Stomach (tissue), 8 donors: ENCODE measurements at regions not wholly inside any gene's neighbourhood (a gene's known extent, or its start where the extent isn't known, plus 50 kb on each side); places are given as distances from the start of the nearest gene placed in this dataset.
A peak's percentile ranks its signal among the peaks of the same experiment; 100 is the strongest.

Experiments used
- DNase-seq, 2 donors: peaks; one replicate each; pipeline versions ENCODE4 v3.0.0 to v3.0.0-alpha.2; 2013 to 2019
- H3K27ac ChIP-seq, 5 donors: fragments of 200-600 bp in 4 of 5; sonication (generic) in 4 of 5; one replicate each; pipeline ENCODE4 v1.5.1; 2013 to 2019; ENCODE audit warnings: mild to moderate bottlenecking in 1 of 5, moderate library complexity in 1 of 5
- H3K27me3 ChIP-seq, 3 donors: fragments of 200-600 bp; sonication (generic); one replicate each; pipeline ENCODE4 v1.5.1; 2017 to 2019; ENCODE audit warnings: mixed run types in 1 of 3
- H3K36me3 ChIP-seq, 4 donors: fragments of 200-600 bp; sonication (generic); 1 replicate in 3 of 4; 2 replicates in 1 of 4; pipeline ENCODE4 v1.5.1; 2016 to 2019
- H3K4me1 ChIP-seq, 4 donors: fragments of 200-600 bp; sonication (generic); one replicate each; pipeline ENCODE4 v1.5.1; 2016 to 2019
- H3K4me3 ChIP-seq, 4 donors: fragments of 200-600 bp; sonication (generic) in 3 of 4; one replicate each; pipeline ENCODE4 v1.5.1; 2016 to 2019; ENCODE audit warnings: mild to moderate bottlenecking in 1 of 4
- H3K9me3 ChIP-seq, 4 donors: fragments of 200-600 bp; sonication (generic); one replicate each; pipeline ENCODE4 v1.5.1; 2016 to 2019
- EP300 ChIP-seq: sonication (generic); formaldehyde crosslinking; IDR thresholded peaks from one replicate; pipeline ENCODE4 v1.6.1; 2017; ENCODE audit warnings: antibody characterized with exemption
- POLR2A ChIP-seq, 4 donors: fragments of 450-650 bp; IDR thresholded peaks; one replicate each; pipeline ENCODE4 v1.6.1; 2016; ENCODE audit warnings: antibody characterized with exemption in 4 of 4, control low read depth in 2 of 4, mild to moderate bottlenecking in 1 of 4, moderate library complexity in 1 of 4
- POLR2AphosphoS5 ChIP-seq, 3 donors: sonication (generic); formaldehyde crosslinking; IDR thresholded peaks; one replicate each; pipeline ENCODE4 v1.6.1; 2016; ENCODE audit warnings: antibody characterized with exemption in 3 of 3
- WGBS, 5 donors: extraction: QIAGEN DNeasy Blood & Tissue Kit in 3 of 5; methylation state at CpG; one replicate each; pipeline versions ENCODE4 v1.1.5 to v1.1.7; 2013 to 2018; 5-methylcytosine and 5-hydroxymethylcytosine counted together
- intact Hi-C: fragments of 100-400 bp; cut with DNase I; formaldehyde crosslinking; loops from one replicate; pipeline ENCODE4 v1.15.1; 2023; ENCODE audit warnings: low total_unique reads
- TF ChIP-seq, protein P1 (sequence below), 7 experiments: fragments of 450-650 bp in 4 of 7; fragments of 200-600 bp in 3 of 7; sonication (generic) in 3 of 7; IDR thresholded peaks; one replicate each; pipeline ENCODE4 v1.5.1; 2016 to 2019; ENCODE audit warnings: antibody characterized with exemption in 7 of 7, control low read depth in 2 of 7, mild to moderate bottlenecking in 1 of 7
- donor health status: healthy with polysubstance abuse.
- donor health status: Bipolar disorder and iron deficiency.
- donor health status: healthy.

DNA sequence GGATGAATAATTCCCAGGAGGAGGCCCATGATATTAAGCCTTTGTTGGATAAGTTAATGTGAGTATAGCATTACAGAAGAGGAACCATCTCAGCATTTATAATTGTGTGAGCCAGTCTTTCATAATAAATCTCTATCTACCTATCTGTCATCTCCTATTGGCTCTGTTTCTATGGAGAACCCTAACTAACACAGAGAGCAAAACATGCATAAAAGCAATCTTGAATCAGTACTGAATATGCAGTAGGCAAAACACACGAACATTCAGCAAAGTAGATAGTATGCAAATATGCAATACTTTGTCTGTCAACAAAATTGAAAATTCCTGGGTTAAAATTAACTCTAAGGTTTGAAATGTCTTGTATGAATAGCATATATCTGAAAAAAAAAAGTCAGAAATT is 966.3 kb downstream of the DIAPH3 start:
- Histone ChIP-seq H3K27me3 (no peaks in the 10 kb centered on the region), H3K4me3 (no peak overlapping the region), H3K4me1 (no peaks in the 10 kb centered on the region), H3K9me3 (no peaks in the 10 kb centered on the region), H3K36me3 (no peaks in the 10 kb centered on the region), H3K27ac (no peak overlapping the region)
- no peak for DNase-seq
- intact Hi-C loops = no loop called here
- WGBS, 5 donors = 64 to 84% (median 74%) methylated on average over 1 of the region's 1 CpG
- no peak for TF ChIP-seq EP300
- TF ChIP-seq POLR2AphosphoS5 (IDR thresholded peaks at IDR 0.05) = no peak
- TF ChIP-seq POLR2A (IDR thresholded peaks at IDR 0.05) = no peak
- TF ChIP-seq, protein P1, sequence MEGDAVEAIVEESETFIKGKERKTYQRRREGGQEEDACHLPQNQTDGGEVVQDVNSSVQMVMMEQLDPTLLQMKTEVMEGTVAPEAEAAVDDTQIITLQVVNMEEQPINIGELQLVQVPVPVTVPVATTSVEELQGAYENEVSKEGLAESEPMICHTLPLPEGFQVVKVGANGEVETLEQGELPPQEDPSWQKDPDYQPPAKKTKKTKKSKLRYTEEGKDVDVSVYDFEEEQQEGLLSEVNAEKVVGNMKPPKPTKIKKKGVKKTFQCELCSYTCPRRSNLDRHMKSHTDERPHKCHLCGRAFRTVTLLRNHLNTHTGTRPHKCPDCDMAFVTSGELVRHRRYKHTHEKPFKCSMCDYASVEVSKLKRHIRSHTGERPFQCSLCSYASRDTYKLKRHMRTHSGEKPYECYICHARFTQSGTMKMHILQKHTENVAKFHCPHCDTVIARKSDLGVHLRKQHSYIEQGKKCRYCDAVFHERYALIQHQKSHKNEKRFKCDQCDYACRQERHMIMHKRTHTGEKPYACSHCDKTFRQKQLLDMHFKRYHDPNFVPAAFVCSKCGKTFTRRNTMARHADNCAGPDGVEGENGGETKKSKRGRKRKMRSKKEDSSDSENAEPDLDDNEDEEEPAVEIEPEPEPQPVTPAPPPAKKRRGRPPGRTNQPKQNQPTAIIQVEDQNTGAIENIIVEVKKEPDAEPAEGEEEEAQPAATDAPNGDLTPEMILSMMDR (IDR thresholded peaks at IDR 0.05) = no peak

DNA sequence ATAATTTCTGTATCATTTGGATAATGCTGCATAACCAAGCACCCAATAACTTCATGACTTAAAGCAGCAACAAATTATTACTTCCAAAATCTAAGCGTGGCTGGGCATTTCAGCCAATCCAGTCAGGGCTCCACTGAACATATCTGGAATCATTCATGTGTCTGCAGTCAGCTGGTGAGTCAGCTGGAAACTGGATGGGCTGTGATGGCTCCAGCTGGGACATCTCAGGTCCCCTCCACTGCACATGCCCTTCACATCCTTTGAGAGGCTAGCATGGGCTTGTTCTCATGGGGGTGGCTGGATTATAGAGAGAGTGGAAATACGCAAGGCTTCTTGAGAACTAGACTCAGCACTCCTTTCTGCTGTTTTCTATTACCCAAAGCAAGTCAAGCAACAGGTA is 961.9 kb downstream of the DIAPH3 start:
- DNase-seq = peak in 1 of 2 donors; percentile 34
- Histone ChIP-seq H3K9me3 (peaks cover 0 to 10% (median 0%) of the 10 kb centered on the region in 4 donors), H3K27ac (no peak overlapping the region), H3K36me3 (no peaks in the 10 kb centered on the region), H3K4me1 (no peaks in the 10 kb centered on the region), H3K27me3 (no peaks in the 10 kb centered on the region), H3K4me3 (no peak overlapping the region)
- WGBS, 5 donors = 61 to 87% (median 76%) methylated on average over 2 of the region's 2 CpGs
- TF ChIP-seq, protein P1 (IDR thresholded peaks at IDR 0.05) = no peak
- no peak for TF ChIP-seq POLR2AphosphoS5 (IDR thresholded peaks at IDR 0.05)
- TF ChIP-seq EP300 = no peak
- no peak for TF ChIP-seq POLR2A (IDR thresholded peaks at IDR 0.05)
- intact Hi-C loops = no loop called here

DNA sequence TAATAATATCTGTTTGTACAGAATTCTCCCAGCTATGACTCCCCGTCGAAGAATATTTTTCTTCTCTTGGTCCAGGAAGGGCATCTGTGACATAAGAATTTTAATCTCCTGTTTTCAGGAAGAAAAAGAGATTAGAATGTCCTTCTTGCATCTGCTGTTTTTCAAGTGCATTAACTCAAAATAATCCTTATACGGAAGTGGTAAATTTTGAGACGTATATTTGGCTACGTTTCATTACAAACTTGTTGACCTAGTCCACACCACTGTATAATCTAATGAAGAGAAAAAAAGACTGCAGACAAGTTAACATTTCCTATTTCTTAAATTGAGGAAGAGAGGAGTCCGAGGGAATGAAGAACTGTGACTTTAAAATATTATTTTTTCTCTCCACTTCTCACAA is 959.9 kb downstream of the DIAPH3 start:
- Histone ChIP-seq H3K27ac (no peak overlapping the region), H3K27me3 (no peaks in the 10 kb centered on the region), H3K4me1 (no peaks in the 10 kb centered on the region), H3K4me3 (no peak overlapping the region), H3K9me3 (peaks cover 0 to 10% (median 0%) of the 10 kb centered on the region in 4 donors), H3K36me3 (no peaks in the 10 kb centered on the region)
- DNase-seq = no peak
- intact Hi-C loops = no loop called here
- no peak for TF ChIP-seq POLR2A (IDR thresholded peaks at IDR 0.05)
- TF ChIP-seq, protein P1 (IDR thresholded peaks at IDR 0.05) = no peak
- TF ChIP-seq POLR2AphosphoS5 (IDR thresholded peaks at IDR 0.05) = no peak
- TF ChIP-seq EP300 = no peak
- WGBS, 5 donors = 62 to 77% (median 66%) methylated on average over 6 of the region's 6 CpGs

DNA sequence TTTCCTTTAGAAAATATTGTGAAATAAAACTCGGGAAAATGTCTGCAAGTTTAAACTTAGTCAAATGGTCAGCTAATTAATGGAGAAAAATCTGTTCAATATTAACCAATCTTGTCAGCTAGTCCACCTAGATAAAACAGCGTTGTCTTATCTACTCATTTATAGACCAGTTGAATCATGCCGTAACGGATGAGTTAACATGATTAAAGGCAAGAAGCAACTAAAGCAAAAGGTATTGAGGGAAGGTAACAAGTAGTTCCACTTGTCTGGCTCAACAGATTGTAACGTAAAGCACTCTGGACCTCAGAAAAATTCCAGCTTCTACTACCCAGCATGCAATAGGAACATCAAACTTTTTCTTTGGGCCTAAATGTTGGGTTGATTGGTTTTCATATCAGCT is 958.2 kb downstream of the DIAPH3 start:
- H3K36me3 ChIP-seq = no peaks in the 10 kb centered on the region
- H3K27ac ChIP-seq = no peak overlapping the region
- intact Hi-C loops = no loop called here
- no peaks in the 10 kb centered on the region for H3K27me3 ChIP-seq
- peaks cover 0 to 10% (median 0%) of the 10 kb centered on the region in 4 donors for H3K9me3 ChIP-seq
- no peaks in the 10 kb centered on the region for H3K4me1 ChIP-seq
- TF ChIP-seq EP300 (no peak), POLR2A (IDR thresholded peaks at IDR 0.05) (no peak), POLR2AphosphoS5 (IDR thresholded peaks at IDR 0.05) (no peak)
- TF ChIP-seq, protein P1 (IDR thresholded peaks at IDR 0.05) = no peak
- H3K4me3 ChIP-seq = no peak overlapping the region
- DNase-seq = no peak
- WGBS, 5 donors = 77 to 86% (median 85%) methylated on average over 5 of the region's 5 CpGs
